CD14-positive monocyte (primary cell): ENCODE measurements at regions not wholly inside any gene's neighbourhood (a gene's known extent, or its start where the extent isn't known, plus 50 kb on each side); places are given as distances from the start of the nearest gene placed in this dataset.
"Not testable (repeated sequence)": the region's sequence is repeated elsewhere in the genome, so short reads cannot be mapped to it uniquely, and the experiment has no call there.

Source experiments
- DNase-seq, 3 donors: peaks; one replicate each; pipeline ENCODE4 v3.0.0-alpha.2; 2011 to 2022
- H2AFZ ChIP-seq: 2 replicates; pipeline ENCODE4 v1.6.0; 2012; ENCODE audit warnings: mild to moderate bottlenecking, low read depth, low read length, inconsistent platforms; ENCODE audit not compliant: insufficient read depth, poor library complexity, severe bottlenecking
- H3K27ac ChIP-seq, 2 donors: 1 replicate in 1 of 2; 2 replicates in 1 of 2; pipeline ENCODE4 v1.5.1; 2012 to 2013; ENCODE audit warnings: low read length in 2 of 2, control low read depth in 1 of 2, inconsistent platforms in 1 of 2, low read depth in 1 of 2, mild to moderate bottlenecking in 1 of 2
- H3K27me3 ChIP-seq, 2 donors: one replicate each; pipeline versions ENCODE4 v1.6.0 to v1.6.1; 2011 to 2013; ENCODE audit warnings: low read length in 2 of 2; ENCODE audit not compliant: control insufficient read depth in 2 of 2, insufficient read depth in 2 of 2
- H3K36me3 ChIP-seq, 2 donors: replicated peaks in 1 of 2; 1 replicate in 1 of 2; 2 replicates in 1 of 2; pipeline versions ENCODE4 v1.5.1 to v1.6.1; 2012 to 2013; ENCODE audit warnings: low read length in 2 of 2, control low read depth in 1 of 2, inconsistent platforms in 1 of 2, mild to moderate bottlenecking in 1 of 2; ENCODE audit not compliant: insufficient read depth in 2 of 2, control insufficient read depth in 1 of 2
- H3K4me1 ChIP-seq, 2 donors: 1 replicate in 1 of 2; 2 replicates in 1 of 2; pipeline versions ENCODE4 v1.5.1 to v1.6.1; 2012 to 2013; ENCODE audit warnings: low read length in 2 of 2, control low read depth in 1 of 2, inconsistent platforms in 1 of 2, mild to moderate bottlenecking in 1 of 2, moderate library complexity in 1 of 2; ENCODE audit not compliant: insufficient read depth in 2 of 2, control insufficient read depth in 1 of 2
- H3K4me2 ChIP-seq: replicated peaks from 2 replicates; pipeline ENCODE3; 2012; ENCODE audit warnings: low read length, moderate library complexity, mild to moderate bottlenecking; ENCODE audit not compliant: poor library complexity, severe bottlenecking; ENCODE audit errors: extremely low read depth
- H3K4me3 ChIP-seq, 3 experiments: fragments of 200-600 bp in 1 of 3; sonication (generic) in 1 of 3; replicated peaks in 1 of 3; 1 replicate in 2 of 3; 2 replicates in 1 of 3; pipeline ENCODE4 v1.5.1; 2011 to 2013; ENCODE audit warnings: low read length in 3 of 3, mild to moderate bottlenecking in 3 of 3, control low read depth in 2 of 3, low read depth in 2 of 3, inconsistent platforms in 1 of 3, moderate library complexity in 1 of 3
- H3K79me2 ChIP-seq: 2 replicates; pipeline ENCODE4 v1.6.0; 2012; ENCODE audit warnings: mild to moderate bottlenecking, control low read depth, inconsistent platforms, low read length, moderate library complexity; ENCODE audit not compliant: insufficient read depth
- H3K9ac ChIP-seq: 2 replicates; pipeline ENCODE4 v1.6.0; 2017; ENCODE audit warnings: low read length, mild to moderate bottlenecking; ENCODE audit not compliant: insufficient read depth, poor library complexity, severe bottlenecking
- H3K9me3 ChIP-seq, 2 donors: replicated peaks in 1 of 2; 1 replicate in 1 of 2; 2 replicates in 1 of 2; pipeline versions ENCODE4 v1.5.1 to v1.6.1; 2012 to 2013; ENCODE audit warnings: low read length in 2 of 2, control low read depth in 1 of 2; ENCODE audit not compliant: control insufficient read depth in 1 of 2, insufficient read depth in 1 of 2
- H4K20me1 ChIP-seq: 2 replicates; pipeline ENCODE4 v1.6.0; 2012; ENCODE audit warnings: mild to moderate bottlenecking, low read length, control low read depth, moderate library complexity; ENCODE audit not compliant: insufficient read depth
- H3K27ac Mint-ChIP-seq, 7 donors: one replicate each; pipeline ENCODE4 v1.8.0; 2020; ENCODE audit warnings: mild to moderate bottlenecking in 7 of 7, mixed read lengths in 7 of 7, moderate library complexity in 6 of 7, inconsistent platforms in 2 of 7
- H3K27me3 Mint-ChIP-seq, 3 donors: one replicate each; pipeline ENCODE4 v1.8.0; 2021 to 2022; ENCODE audit warnings: low read depth in 3 of 3, mild to moderate bottlenecking in 3 of 3, mixed read lengths in 3 of 3, moderate library complexity in 3 of 3, inconsistent platforms in 1 of 3
- H3K36me3 Mint-ChIP-seq, 2 donors: one replicate each; pipeline ENCODE4 v1.8.0; 2020; ENCODE audit warnings: mixed read lengths in 2 of 2, inconsistent platforms in 1 of 2, mild to moderate bottlenecking in 1 of 2
- H3K4me1 Mint-ChIP-seq: one replicate; pipeline ENCODE4 v1.8.0; 2020; ENCODE audit warnings: mild to moderate bottlenecking, mixed read lengths
- H3K4me3 Mint-ChIP-seq, 2 donors: one replicate each; pipeline ENCODE4 v1.8.0; 2020; ENCODE audit warnings: mild to moderate bottlenecking in 2 of 2, mixed read lengths in 2 of 2, moderate library complexity in 1 of 2
- H3K9me3 Mint-ChIP-seq, 7 donors: one replicate each; pipeline ENCODE4 v1.8.0; 2020 to 2022; ENCODE audit warnings: mixed read lengths in 7 of 7, mild to moderate bottlenecking in 6 of 7, moderate library complexity in 6 of 7, inconsistent platforms in 2 of 7
- CTCF ChIP-seq: fragments of 200-600 bp; IDR thresholded peaks from one replicate; pipeline ENCODE4 v1.8.0; 2022; ENCODE audit warnings: antibody characterized with exemption, mild to moderate bottlenecking
- WGBS: methylation state at CpG from one replicate; pipeline ENCODE4 v1.1.5; 2013; ENCODE audit warnings: missing lambda C conversion rate; ENCODE audit not compliant: insufficient coverage; 5-methylcytosine and 5-hydroxymethylcytosine counted together
- intact Hi-C, 2 donors: fragments of 100-400 bp; cut with micrococcal nuclease; formaldehyde crosslinking; loops; one replicate each; pipeline versions ENCODE4 v1.15.0 to v1.15.1; 2023

DNA sequence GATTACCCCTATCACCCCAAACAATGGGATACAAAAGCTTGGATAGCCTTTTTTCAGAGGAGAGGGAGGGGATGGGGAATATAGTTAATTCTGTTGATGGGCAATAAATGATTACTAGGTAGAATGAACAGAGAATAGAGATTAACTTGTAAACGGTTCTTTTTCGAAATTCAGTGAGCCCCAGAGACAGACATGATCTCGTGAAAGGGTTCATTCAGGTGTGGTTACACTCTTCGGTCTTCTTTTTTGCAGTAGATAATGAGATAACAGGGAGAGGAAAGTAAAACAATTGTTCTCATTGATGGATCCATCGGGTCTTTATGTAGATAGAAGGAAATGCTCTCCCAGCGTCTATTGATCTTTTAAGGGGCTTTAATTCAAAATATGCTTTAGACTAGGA lies 69.3 kb upstream of the RASSF8 start:
- Histone ChIP-seq H3K9ac (no peak overlapping the region), H3K9me3 (no peaks in the 10 kb centered on the region), H2AFZ (no peak overlapping the region), H3K79me2 (no peaks in the 10 kb centered on the region), H3K4me3 (no peak overlapping the region), H3K27me3 (no peaks in the 10 kb centered on the region), H4K20me1 (no peaks in the 10 kb centered on the region), H3K36me3 (no peaks in the 10 kb centered on the region), H3K4me1 (no peaks in the 10 kb centered on the region), H3K4me2 (no peak overlapping the region), H3K27ac (no peak overlapping the region)
- 88% methylated on average over 3 of the region's 6 CpGs for WGBS
- Mint-ChIP-seq H3K4me3 (no peak overlapping the region), H3K27ac (no peak overlapping the region), H3K27me3 (peaks cover 0 to 4% (median 2%) of the 10 kb centered on the region in 3 donors), H3K36me3 (no peaks in the 10 kb centered on the region), H3K4me1 (no peaks in the 10 kb centered on the region), H3K9me3 (peaks cover 2 to 10% (median 4%) of the 10 kb centered on the region in 7 donors)
- intact Hi-C loops, result no loop called here
- no peak for TF ChIP-seq CTCF
- DNase-seq, result no peak

- H3K27me3 ChIP-seq, H3K27ac ChIP-seq, H3K27ac Mint-ChIP-seq, H3K27me3 Mint-ChIP-seq, H3K9me3 Mint-ChIP-seq, intact Hi-C loops, H3K9me3 ChIP-seq, H3K4me1 Mint-ChIP-seq, H4K20me1 ChIP-seq, H2AFZ ChIP-seq, H3K4me3 ChIP-seq, H3K4me1 ChIP-seq, H3K36me3 Mint-ChIP-seq, H3K36me3 ChIP-seq, H3K4me3 Mint-ChIP-seq, H3K9ac ChIP-seq, H3K4me2 ChIP-seq, H3K79me2 ChIP-seq, DNase-seq: not testable (repeated sequence)
- WGBS, result 84% methylated on average over 4 of the region's 6 CpGs
Measured at GRCh38 chr12:25891095-25891494, 67.4 kb upstream of the RASSF8 start.
